ENCODE measurements at regions not wholly inside any gene's neighbourhood (a gene's known extent, or its start where the extent isn't known, plus 50 kb on each side); places are given as distances from the start of the nearest gene placed in this dataset.

DNA sequence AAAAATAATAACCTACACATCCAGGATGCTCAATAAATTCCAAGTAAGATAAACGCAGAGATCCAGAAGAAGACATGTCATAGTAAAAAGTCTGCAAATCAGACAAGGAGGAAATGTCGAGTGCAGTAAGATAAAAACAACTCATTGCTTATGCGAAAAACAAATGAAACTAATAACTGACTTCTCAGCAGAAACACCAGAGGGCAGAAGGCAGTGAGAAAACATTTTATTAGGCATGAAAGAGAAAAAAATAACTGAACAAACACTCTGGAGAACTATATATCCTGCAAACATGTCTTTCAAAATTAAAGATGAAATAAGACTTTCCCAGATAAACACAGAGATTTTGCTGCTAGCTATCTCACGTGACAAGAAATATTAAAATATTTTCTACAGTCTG, 201.3 kb upstream of the CTSO start:
- no peak for TF ChIP-seq ZFX (IDR thresholded peaks at IDR 0.05; ENCODE audit: borderline replicate concordance)
- TF ChIP-seq, protein P1, sequence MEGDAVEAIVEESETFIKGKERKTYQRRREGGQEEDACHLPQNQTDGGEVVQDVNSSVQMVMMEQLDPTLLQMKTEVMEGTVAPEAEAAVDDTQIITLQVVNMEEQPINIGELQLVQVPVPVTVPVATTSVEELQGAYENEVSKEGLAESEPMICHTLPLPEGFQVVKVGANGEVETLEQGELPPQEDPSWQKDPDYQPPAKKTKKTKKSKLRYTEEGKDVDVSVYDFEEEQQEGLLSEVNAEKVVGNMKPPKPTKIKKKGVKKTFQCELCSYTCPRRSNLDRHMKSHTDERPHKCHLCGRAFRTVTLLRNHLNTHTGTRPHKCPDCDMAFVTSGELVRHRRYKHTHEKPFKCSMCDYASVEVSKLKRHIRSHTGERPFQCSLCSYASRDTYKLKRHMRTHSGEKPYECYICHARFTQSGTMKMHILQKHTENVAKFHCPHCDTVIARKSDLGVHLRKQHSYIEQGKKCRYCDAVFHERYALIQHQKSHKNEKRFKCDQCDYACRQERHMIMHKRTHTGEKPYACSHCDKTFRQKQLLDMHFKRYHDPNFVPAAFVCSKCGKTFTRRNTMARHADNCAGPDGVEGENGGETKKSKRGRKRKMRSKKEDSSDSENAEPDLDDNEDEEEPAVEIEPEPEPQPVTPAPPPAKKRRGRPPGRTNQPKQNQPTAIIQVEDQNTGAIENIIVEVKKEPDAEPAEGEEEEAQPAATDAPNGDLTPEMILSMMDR (IDR thresholded peaks at IDR 0.05): 0 out of 2 replicates have a peak, but pooled peaks have one; percentile 17
- no peak overlapping the region for H3K27ac ChIP-seq

DNA sequence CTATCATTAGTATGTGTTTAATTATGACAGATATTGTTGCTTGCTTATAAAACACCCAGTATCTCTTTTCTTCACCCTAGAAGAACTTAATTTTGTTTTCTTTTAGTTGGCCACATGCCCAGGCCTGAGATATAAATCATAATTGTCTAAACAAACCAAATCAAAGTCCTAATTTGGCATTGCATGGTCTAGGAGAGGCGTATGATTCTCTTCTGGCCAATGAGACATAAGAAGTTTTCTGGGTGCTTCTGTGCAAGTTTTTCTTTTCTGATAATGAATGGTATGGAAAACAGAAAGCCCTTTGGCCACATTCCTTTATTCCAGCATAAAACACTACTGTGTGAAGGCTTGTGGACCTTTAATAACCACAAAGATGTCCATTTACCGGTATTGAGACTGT, 192.9 kb upstream of the CTSO start:
- H3K27ac ChIP-seq: no peak overlapping the region
- TF ChIP-seq, protein P1 (IDR thresholded peaks at IDR 0.05): no peak
- no peak for TF ChIP-seq ZFX (IDR thresholded peaks at IDR 0.05; ENCODE audit: borderline replicate concordance)

DNA sequence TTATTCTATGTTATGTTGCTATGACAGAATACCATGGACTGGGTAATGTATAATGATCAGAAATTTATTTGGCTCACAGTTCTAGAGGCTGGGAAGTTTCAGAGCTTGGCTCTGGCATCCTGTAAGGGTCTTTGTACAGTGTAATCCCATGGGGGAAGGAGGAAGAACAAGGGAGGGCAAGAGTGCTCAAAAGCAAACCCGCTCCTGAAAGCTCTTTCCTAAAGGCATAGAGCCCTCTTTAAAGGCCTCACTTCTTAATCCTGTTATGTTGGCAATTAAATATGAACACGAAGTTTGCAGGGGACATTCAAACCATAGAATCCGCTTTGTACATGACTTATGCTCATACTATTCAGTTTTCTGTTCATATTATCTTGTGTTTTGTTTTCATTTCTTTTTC, 191.3 kb upstream of the CTSO start:
- TF ChIP-seq, protein P1 (IDR thresholded peaks at IDR 0.05): no peak
- no peak for TF ChIP-seq ZFX (IDR thresholded peaks at IDR 0.05; ENCODE audit: borderline replicate concordance)
- H3K27ac ChIP-seq: no peak overlapping the region

DNA sequence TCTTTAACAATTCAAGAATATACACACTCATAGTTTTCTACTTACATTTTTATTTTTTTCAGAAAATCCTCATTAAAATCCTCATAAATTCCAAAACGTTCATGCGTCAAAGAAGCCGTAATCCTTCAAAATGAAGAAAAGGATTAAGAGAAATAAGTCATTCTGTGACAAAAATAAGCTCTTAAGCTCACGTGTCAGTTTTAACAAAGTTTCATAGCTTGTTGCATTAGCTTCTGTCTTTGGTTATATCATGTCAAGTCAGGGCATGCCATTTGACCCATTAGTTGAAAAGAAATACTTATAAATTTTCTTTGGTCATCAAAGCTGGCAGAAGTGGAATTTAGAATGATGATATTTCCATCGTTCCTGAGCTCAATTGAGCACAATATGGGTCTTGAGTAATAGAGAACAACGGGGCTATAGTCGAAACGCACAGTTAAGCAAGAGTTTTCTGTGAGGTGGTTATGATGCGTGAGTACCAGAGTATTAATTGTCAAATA, 185.2 kb upstream of the CTSO start:
- H3K27ac ChIP-seq: no peak overlapping the region
- no peak for TF ChIP-seq ZFX (IDR thresholded peaks at IDR 0.05; ENCODE audit: borderline replicate concordance)
- TF ChIP-seq, protein P1 (IDR thresholded peaks at IDR 0.05): no peak

- no peak overlapping the region for H3K27ac ChIP-seq
- TF ChIP-seq, protein P1 (IDR thresholded peaks at IDR 0.05): no peak
- TF ChIP-seq ZFX (IDR thresholded peaks at IDR 0.05; ENCODE audit: borderline replicate concordance): no peak
Observed at GRCh38 chr4:156137679-156138473, 184.2 kb upstream of the CTSO start.

GRCh38 chr4:156132196-156132595, 178.5 kb upstream of the CTSO start:
- TF ChIP-seq ZFX (IDR thresholded peaks at IDR 0.05; ENCODE audit: borderline replicate concordance): no peak
- TF ChIP-seq, protein P1 (IDR thresholded peaks at IDR 0.05): no peak
- no peak overlapping the region for H3K27ac ChIP-seq

- TF ChIP-seq, protein P1 (IDR thresholded peaks at IDR 0.05): no peak
- no peak overlapping the region for H3K27ac ChIP-seq
Observed at GRCh38 chr4:156128616-156129015, 174.9 kb upstream of the CTSO start.

Measured in 22Rv1 (cell line).